K562 (cell line): ENCODE measurements at regions not wholly inside any gene's neighbourhood (a gene's known extent, or its start where the extent isn't known, plus 50 kb on each side); places are given as distances from the start of the nearest gene placed in this dataset.

ENCODE experiments used
- ATAC-seq: fragments of 200-7000 bp; cut with Tn5 transposase; 3 replicates; pipeline ENCODE4 v1.9.1; 2020; ENCODE audit warnings: moderate library complexity
- BruUV-seq: library from RNA; stranded (reverse); fragments of 400-500 nt; replicated peaks from 2 replicates; lab custom pipeline; 2021; lab: Mats Ljungman, UMichigan
- CTCF ChIA-PET: fragments of 300-600 bp; formaldehyde crosslinking; extraction: SDS; loops from one replicate; lab custom pipeline; 2021; ENCODE audit warnings: low intra/inter-chr PET ratio; lab: Yijun Ruan, JAX
- POLR2A ChIA-PET: fragments of 300-600, 350-650 bp; sonication (Branson Sonifier 250); formaldehyde crosslinking; extraction: SDS; loops from one replicate; lab custom pipeline; 2021; ENCODE audit warnings: antibody characterized with exemption, inconsistent platforms; lab: Yijun Ruan, JAX
- DNase-seq, 4 experiments: peaks; one replicate each; pipeline versions ENCODE4 v3.0.0 to v3.0.0-alpha.2; 2011 to 2018; ENCODE audit warnings: low spot score in 3 of 4, mixed read lengths in 3 of 4; ENCODE audit errors: extremely low read depth in 1 of 4
- FAIRE-seq: peaks from 2 replicates; lab custom pipeline; 2011; peaks lifted over from hg19 to GRCh38; lab: Jason Lieb, UNC
- H2AFZ ChIP-seq: 2 replicates; pipeline ENCODE4 v1.6.0; 2011; ENCODE audit warnings: low read depth, low read length, control low read depth, inconsistent platforms
- H3K27ac ChIP-seq: fragments of 200-600 bp; 3 replicates; pipeline ENCODE4 v1.8.0; 2011; ENCODE audit warnings: low read depth, mild to moderate bottlenecking, control low read depth, inconsistent platforms, low read length, moderate library complexity, mixed read lengths; ENCODE audit errors: extremely low read depth
- H3K27me3 ChIP-seq, 2 experiments: fragments of 300-600 bp in 1 of 2; 2 replicates in 1 of 2; 3 replicates in 1 of 2; pipeline versions ENCODE4 v1.6.0 to v1.8.0; 2011; ENCODE audit warnings: inconsistent platforms in 2 of 2, low read length in 2 of 2, mild to moderate bottlenecking in 1 of 2, mixed read lengths in 1 of 2, moderate library complexity in 1 of 2; ENCODE audit not compliant: control insufficient read depth in 2 of 2, insufficient read depth in 2 of 2
- H3K36me3 ChIP-seq: fragments of 300-600 bp; 3 replicates; pipeline ENCODE4 v1.8.0; 2011; ENCODE audit warnings: mild to moderate bottlenecking, low read length, inconsistent platforms; ENCODE audit not compliant: control insufficient read depth, insufficient read depth
- H3K4me1 ChIP-seq, 2 experiments: fragments of 200-600 bp in 1 of 2; replicated peaks in 1 of 2; 2 replicates in 1 of 2; 3 replicates in 1 of 2; pipeline versions ENCODE4 v1.5.1 to v1.8.0; 2011; ENCODE audit warnings: inconsistent platforms in 2 of 2, low read length in 2 of 2, mild to moderate bottlenecking in 1 of 2, mixed read lengths in 1 of 2, moderate library complexity in 1 of 2; ENCODE audit not compliant: control insufficient read depth in 2 of 2, insufficient read depth in 2 of 2
- H3K4me2 ChIP-seq: 2 replicates; pipeline ENCODE4 v1.6.1; 2011; ENCODE audit warnings: low read length, control low read depth, inconsistent platforms, mixed read lengths; ENCODE audit not compliant: insufficient read depth
- H3K4me3 ChIP-seq: fragments of 200-600 bp; sonication (generic), shearing (Covaris generic); 2 replicates; pipeline ENCODE4 v1.5.1; 2016; ENCODE audit warnings: control low read depth, inconsistent platforms
- H3K79me2 ChIP-seq: fragments of 200-600 bp; 3 replicates; pipeline ENCODE4 v1.8.0; 2011; ENCODE audit warnings: low read length, inconsistent platforms; ENCODE audit not compliant: control insufficient read depth, insufficient read depth
- H3K9ac ChIP-seq, 2 experiments: 2 replicates each; pipeline versions ENCODE4 v1.6.0 to v1.6.1; 2011; ENCODE audit warnings: low read depth in 2 of 2, low read length in 2 of 2, control low read depth in 1 of 2, inconsistent platforms in 1 of 2, mild to moderate bottlenecking in 1 of 2, mixed read lengths in 1 of 2; ENCODE audit not compliant: insufficient read depth in 1 of 2
- H3K9me1 ChIP-seq: one replicate; pipeline ENCODE4 v1.6.0; 2011; ENCODE audit warnings: inconsistent platforms, mild to moderate bottlenecking, low read length, moderate library complexity; ENCODE audit not compliant: control insufficient read depth, insufficient read depth
- H3K9me3 ChIP-seq: replicated peaks from 2 replicates; pipeline ENCODE4 v1.5.1; 2011; ENCODE audit warnings: low read depth, low read length, inconsistent platforms; ENCODE audit not compliant: control insufficient read depth, insufficient read depth
- H4K20me1 ChIP-seq: replicated peaks from 2 replicates; pipeline ENCODE4 v1.6.1; 2011; ENCODE audit warnings: low read length, inconsistent platforms, mixed read lengths; ENCODE audit not compliant: control insufficient read depth, insufficient read depth
- MAFG ChIP-seq: fragments of 450-650 bp; conservative IDR thresholded peaks from 2 replicates; pipeline ENCODE4 v1.6.1; 2016; ENCODE audit warnings: missing genetic modification characterization, missing compliant biosample characterization
- ZBTB40 ChIP-seq, 2 experiments: fragments of 450-650 bp in 1 of 2; sonication (generic) in 1 of 2; formaldehyde crosslinking in 1 of 2; IDR thresholded peaks; 2 replicates each; pipeline versions ENCODE4 v1.7.1 to v1.9.0; 2016 to 2022; ENCODE audit warnings: inconsistent platforms in 1 of 2, mild to moderate bottlenecking in 1 of 2, missing genetic modification reagents in 1 of 2
- WGBS: fragments of 100-300 bp; shearing (Covaris generic); methylation state at CpG from one replicate; pipeline ENCODE4 v1.1.6; 2016; ENCODE audit warnings: low coverage, mixed read lengths; ENCODE audit not compliant: insufficient coverage; ENCODE audit errors: missing lambda C conversion rate; 5-methylcytosine and 5-hydroxymethylcytosine counted together
- in situ Hi-C: fragments of 300-500 bp; cut with MboI; formaldehyde crosslinking; loops from 4 replicates; pipeline ENCODE4 v1.15.0; 2018; ENCODE audit warnings: inconsistent platforms, mixed read lengths
- intact Hi-C: fragments of 100-400 bp; cut with micrococcal nuclease; formaldehyde crosslinking; loops from 2 replicates; pipeline ENCODE4 v1.14.2; 2022

- FAIRE-seq, result no peak
- H3K27ac ChIP-seq, result no peak overlapping the region
- no peak overlapping the region for H3K4me2 ChIP-seq
- H3K4me1 ChIP-seq, result no peaks in the 10 kb centered on the region
- CTCF ChIA-PET, result no interaction called here
- H2AFZ ChIP-seq, result no peak overlapping the region
- H3K4me3 ChIP-seq, result no peak overlapping the region
- no peaks in the 10 kb centered on the region for H3K27me3 ChIP-seq
- TF ChIP-seq MAFG (tag) (no peak), ZBTB40 (IDR thresholded peaks at IDR 0.05) (no peak), ZBTB40 (CRISPR knock-in tag; IDR thresholded peaks at IDR 0.05) (no peak)
- TF ChIP-seq, all 486 proteins: peak for 0
- Histone ChIP-seq H3K9me3 (no peaks in the 10 kb centered on the region), H4K20me1 (no peaks in the 10 kb centered on the region), H3K36me3 (no peaks in the 10 kb centered on the region), H3K9me1 (no peaks in the 10 kb centered on the region), H3K79me2 (no peaks in the 10 kb centered on the region), H3K9ac (no peak overlapping the region)
- in situ Hi-C loops (no loop called here), intact Hi-C loops (no loop called here)
- BruUV-seq, result no TSS peak
- POLR2A ChIA-PET, result no interaction called here
- no peak for ATAC-seq
- DNase-seq, result no peak
- WGBS, result 6% methylated on average over 3 of the region's 6 CpGs
These were observed 504.9 kb upstream of the CCDC196 start for GRCh38 chr14:65981192-65981843.
